Muscle layer of colon (tissue), 2 donors: ENCODE measurements at regions not wholly inside any gene's neighbourhood (a gene's known extent, or its start where the extent isn't known, plus 50 kb on each side); places are given as distances from the start of the nearest gene placed in this dataset.

Source experiments
- H3K27ac ChIP-seq: one replicate; pipeline ENCODE4 v1.7.0; 2013; ENCODE audit warnings: low read depth, mild to moderate bottlenecking, low read length, moderate library complexity
- H3K27me3 ChIP-seq, 2 donors: one replicate each; pipeline ENCODE4 v1.7.0; 2013; ENCODE audit warnings: low read length in 2 of 2, mild to moderate bottlenecking in 2 of 2; ENCODE audit not compliant: insufficient read depth in 2 of 2, control insufficient read depth in 1 of 2
- H3K36me3 ChIP-seq: one replicate; pipeline ENCODE4 v1.7.0; 2013; ENCODE audit warnings: mild to moderate bottlenecking, low read length; ENCODE audit not compliant: insufficient read depth
- H3K4me1 ChIP-seq: one replicate; pipeline ENCODE4 v1.7.0; 2013; ENCODE audit warnings: mild to moderate bottlenecking, low read length; ENCODE audit not compliant: insufficient read depth
- H3K4me3 ChIP-seq, 2 donors: one replicate each; pipeline ENCODE4 v1.7.0; 2013; ENCODE audit warnings: low read length in 2 of 2, low read depth in 1 of 2, mild to moderate bottlenecking in 1 of 2, moderate library complexity in 1 of 2
- H3K9ac ChIP-seq: one replicate; pipeline ENCODE4 v1.7.0; 2013; ENCODE audit warnings: low read length
- H3K9me3 ChIP-seq: one replicate; pipeline ENCODE4 v1.7.0; 2013; ENCODE audit warnings: mild to moderate bottlenecking, low read length
- donor health status: abdominal sarcoma.
- donor health status: Adenocarcinoma of cecum.

DNA sequence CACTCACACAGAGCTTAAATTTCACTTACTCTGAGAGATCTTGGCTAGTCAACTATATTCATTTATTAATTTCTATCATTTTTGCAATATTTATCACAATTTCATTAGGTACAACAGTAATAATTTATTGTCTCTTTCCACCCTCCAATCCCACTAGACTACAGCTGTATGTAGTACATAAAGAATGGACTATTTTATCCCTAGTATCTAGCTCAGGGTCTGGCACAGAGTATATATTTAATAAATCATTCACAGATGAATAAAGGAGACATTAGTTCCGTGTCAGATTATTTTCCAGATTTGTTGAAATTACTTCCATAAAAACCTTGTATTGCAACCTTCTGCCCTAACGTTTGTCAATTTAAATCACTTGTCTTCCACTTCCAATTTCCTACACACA lies 1781.1 kb upstream of the SEL1L start:
- no peaks in the 10 kb centered on the region for H3K9me3 ChIP-seq
- no peak overlapping the region for H3K4me3 ChIP-seq
- no peaks in the 10 kb centered on the region for H3K27me3 ChIP-seq
- H3K9ac ChIP-seq: no peak overlapping the region
- H3K4me1 ChIP-seq: no peaks in the 10 kb centered on the region
- H3K27ac ChIP-seq: no peak overlapping the region
- H3K36me3 ChIP-seq: no peaks in the 10 kb centered on the region

DNA sequence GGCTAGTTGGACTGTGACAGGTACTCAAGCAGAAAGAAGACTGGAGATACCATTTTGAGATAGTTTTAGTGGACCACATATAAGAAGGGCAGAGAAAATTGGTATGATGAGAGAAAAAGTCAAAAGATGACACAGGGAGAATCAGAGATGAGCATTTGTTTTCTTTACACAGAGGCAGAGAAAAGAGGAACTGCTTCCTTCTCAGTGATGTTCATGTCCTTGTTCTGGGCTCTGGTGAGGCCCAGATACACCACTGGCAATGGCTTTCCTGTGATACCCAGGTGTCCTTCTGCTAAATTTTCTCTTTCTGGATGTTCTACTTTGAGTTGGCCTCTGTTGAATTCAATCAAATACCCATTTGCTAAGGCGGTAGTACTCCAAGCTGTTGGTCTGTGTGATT lies 1782.7 kb upstream of the SEL1L start:
- Histone ChIP-seq H3K4me3 (no peak overlapping the region), H3K36me3 (no peaks in the 10 kb centered on the region), H3K9ac (no peak overlapping the region), H3K4me1 (no peaks in the 10 kb centered on the region), H3K9me3 (no peaks in the 10 kb centered on the region), H3K27ac (no peak overlapping the region), H3K27me3 (no peaks in the 10 kb centered on the region)

DNA sequence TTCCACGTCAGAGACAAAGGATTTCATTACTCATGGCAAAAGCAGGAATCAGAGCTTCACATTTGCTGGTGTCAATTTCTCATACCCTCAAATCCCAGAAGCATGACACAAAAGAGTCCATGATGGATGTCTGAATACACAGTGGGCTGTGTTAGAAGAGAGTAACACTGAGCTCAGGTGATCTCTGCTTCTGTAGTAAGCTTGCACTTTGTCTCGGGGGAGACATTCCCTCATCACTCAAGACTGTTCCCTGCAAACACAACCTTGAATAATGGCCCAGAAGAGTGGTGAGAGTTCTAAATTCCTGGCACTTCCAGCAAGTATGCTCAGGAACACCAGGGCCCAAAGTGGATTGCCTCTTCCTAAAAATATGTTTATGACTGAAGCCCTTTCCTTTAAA lies 1787.2 kb upstream of the SEL1L start:
- Histone ChIP-seq H3K9ac (no peak overlapping the region), H3K4me1 (no peaks in the 10 kb centered on the region), H3K36me3 (no peaks in the 10 kb centered on the region), H3K9me3 (no peaks in the 10 kb centered on the region), H3K4me3 (no peak overlapping the region), H3K27me3 (no peaks in the 10 kb centered on the region), H3K27ac (no peak overlapping the region)

DNA sequence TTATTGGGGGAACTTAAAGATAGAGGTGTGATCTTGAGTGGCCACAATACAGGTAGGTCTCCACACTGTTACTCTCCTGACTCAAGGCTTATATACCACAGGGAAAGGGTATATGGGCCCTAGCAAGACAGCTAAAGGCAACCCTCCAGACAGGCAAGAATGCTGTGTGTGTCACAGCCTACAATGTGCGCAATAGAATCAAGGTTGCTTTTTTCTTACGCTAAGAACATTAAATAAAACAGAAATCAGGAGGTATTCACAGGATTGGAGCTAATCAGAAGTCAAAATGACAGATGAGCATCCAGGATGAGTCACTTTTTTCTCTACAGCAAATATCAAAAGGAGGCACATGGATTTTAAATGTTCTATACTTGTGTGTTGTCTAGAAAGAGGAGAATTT lies 1797.9 kb upstream of the SEL1L start:
- H3K9ac ChIP-seq: no peak overlapping the region
- no peak overlapping the region for H3K27ac ChIP-seq
- H3K27me3 ChIP-seq: no peaks in the 10 kb centered on the region
- no peaks in the 10 kb centered on the region for H3K9me3 ChIP-seq
- H3K4me3 ChIP-seq: no peak overlapping the region
- no peaks in the 10 kb centered on the region for H3K4me1 ChIP-seq
- H3K36me3 ChIP-seq: no peaks in the 10 kb centered on the region

DNA sequence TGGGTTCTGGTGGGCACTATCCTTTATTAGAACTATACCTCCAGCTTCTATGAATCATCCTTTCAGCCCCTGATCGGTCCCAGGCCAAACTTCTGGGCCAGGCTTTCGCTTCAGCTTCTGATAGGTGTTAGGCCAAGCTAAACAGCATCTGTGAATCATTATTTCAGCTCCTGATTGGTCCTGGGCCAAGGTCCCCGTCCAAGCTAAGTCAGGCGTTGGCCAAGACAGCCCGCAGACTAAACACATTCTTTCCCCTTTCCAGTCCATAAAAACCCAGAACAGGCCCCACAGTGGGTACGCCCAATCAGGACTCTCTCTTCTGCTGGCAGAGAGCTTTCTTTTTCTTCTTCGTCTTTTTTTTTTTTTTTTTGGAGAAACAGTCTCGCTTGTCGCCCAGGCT lies 1808.9 kb upstream of the SEL1L start:
- no peak overlapping the region for H3K9ac ChIP-seq
- H3K27ac ChIP-seq: no peak overlapping the region
- H3K4me3 ChIP-seq: no peak overlapping the region
- H3K36me3 ChIP-seq: no peaks in the 10 kb centered on the region
- H3K9me3 ChIP-seq: no peaks in the 10 kb centered on the region
- H3K4me1 ChIP-seq: no peaks in the 10 kb centered on the region
- no peaks in the 10 kb centered on the region for H3K27me3 ChIP-seq

DNA sequence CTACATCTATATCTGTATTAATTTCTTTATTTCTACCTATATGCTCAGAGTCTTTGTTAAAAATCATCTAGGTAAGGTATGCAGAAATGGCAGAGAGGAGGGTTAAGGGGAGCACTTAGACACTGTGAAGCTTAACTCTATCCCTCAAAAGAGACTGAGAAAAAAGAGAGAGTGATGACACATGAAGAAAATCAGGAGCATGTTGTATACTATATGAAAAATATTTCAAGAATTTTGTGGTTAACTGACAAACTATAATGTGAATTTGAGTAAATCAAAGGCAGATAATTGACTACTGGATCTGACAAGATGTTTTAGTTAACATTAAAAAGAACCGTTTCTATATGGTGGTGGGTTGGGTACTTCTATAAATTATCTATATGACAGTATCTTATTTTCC lies 1814.2 kb upstream of the SEL1L start:
- Histone ChIP-seq H3K4me1 (no peaks in the 10 kb centered on the region), H3K4me3 (no peak overlapping the region), H3K27ac (no peak overlapping the region), H3K36me3 (no peaks in the 10 kb centered on the region), H3K9me3 (no peaks in the 10 kb centered on the region), H3K27me3 (no peaks in the 10 kb centered on the region), H3K9ac (no peak overlapping the region)

DNA sequence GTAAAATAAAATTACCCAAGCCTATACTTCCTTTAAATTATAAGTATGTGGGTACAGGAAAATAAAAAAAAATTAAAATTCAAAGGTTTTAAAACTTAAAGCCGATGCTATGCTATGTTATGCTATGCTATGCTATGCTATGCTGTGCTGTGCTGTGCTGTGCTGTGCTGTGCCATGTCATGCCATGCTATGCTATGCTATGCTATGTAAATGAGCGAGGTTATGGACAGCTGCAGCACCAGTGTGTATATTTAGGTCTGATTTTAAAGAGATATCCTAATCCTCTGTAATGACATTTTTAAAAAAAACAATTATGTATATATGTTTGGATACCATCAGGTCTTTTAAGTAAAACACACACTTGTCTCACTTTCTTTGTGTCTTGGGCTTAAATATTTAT lies 1822.0 kb upstream of the SEL1L start:
- H3K9ac ChIP-seq: no peak overlapping the region
- no peak overlapping the region for H3K4me3 ChIP-seq
- H3K27me3 ChIP-seq: no peaks in the 10 kb centered on the region
- no peak overlapping the region for H3K27ac ChIP-seq
- no peaks in the 10 kb centered on the region for H3K36me3 ChIP-seq
- H3K4me1 ChIP-seq: no peaks in the 10 kb centered on the region
- H3K9me3 ChIP-seq: no peaks in the 10 kb centered on the region

DNA sequence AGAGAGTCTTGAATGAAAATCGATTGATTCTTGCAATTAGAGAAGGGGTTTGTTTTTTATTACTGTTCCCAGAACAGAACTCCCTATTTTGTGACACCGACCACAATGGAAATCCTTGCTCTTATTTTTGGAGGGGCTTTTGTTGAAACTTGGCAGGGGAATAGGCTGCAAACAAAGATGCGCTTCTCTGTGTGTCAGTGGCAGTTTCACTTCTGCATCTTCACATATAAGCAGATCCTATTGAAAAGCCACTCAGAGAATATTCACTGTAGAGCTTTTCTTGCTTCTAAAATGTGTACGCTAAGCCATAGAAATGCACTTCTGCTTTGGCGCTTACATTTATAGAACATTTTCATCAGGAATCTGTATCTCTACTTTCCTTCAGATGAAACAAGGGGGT lies 1822.4 kb upstream of the SEL1L start:
- H3K27me3 ChIP-seq: no peaks in the 10 kb centered on the region
- no peaks in the 10 kb centered on the region for H3K9me3 ChIP-seq
- H3K4me1 ChIP-seq: no peaks in the 10 kb centered on the region
- H3K4me3 ChIP-seq: no peak overlapping the region
- H3K36me3 ChIP-seq: no peaks in the 10 kb centered on the region
- no peak overlapping the region for H3K9ac ChIP-seq
- no peak overlapping the region for H3K27ac ChIP-seq

DNA sequence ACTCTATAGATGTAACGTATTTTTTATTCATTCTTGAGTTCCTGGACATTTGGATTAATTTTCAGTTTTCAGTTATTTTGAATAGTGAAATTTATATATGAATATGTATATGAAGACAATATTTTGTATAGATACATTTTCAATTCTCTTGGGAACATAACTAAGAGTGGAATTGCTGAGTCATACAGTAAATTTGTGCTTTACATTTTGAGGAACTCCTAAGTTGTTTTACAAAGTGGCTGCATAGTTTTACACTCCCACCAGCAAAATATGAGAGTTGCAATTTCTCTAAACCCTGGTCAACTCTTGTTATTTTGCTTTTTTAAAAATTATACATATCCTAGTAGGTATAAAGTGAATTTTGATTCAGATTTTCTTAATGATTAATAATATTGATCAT lies 1838.6 kb upstream of the SEL1L start:
- no peaks in the 10 kb centered on the region for H3K9me3 ChIP-seq
- no peaks in the 10 kb centered on the region for H3K36me3 ChIP-seq
- no peak overlapping the region for H3K9ac ChIP-seq
- H3K4me3 ChIP-seq: no peak overlapping the region
- H3K27ac ChIP-seq: no peak overlapping the region
- H3K27me3 ChIP-seq: no peaks in the 10 kb centered on the region
- H3K4me1 ChIP-seq: no peaks in the 10 kb centered on the region

DNA sequence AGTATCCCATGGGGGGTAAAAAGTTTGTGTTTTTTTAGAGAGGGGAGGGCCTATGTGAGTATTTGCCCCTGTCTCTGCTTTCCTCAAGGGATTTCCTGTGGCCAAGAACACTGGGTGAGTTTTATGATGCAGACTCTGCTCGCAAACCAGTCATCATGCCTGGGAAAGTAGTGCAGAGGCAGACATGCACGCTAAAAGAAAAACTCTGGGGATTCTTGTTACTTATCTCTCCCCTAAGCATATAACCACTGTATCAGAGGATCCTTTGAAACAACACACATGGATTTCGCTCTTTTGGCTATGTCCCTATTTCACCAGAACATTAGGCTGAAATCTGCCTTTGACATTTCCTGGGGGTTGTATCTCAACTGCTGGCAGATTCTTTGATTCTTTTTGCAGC lies 1845.8 kb upstream of the SEL1L start:
- Histone ChIP-seq H3K36me3 (no peaks in the 10 kb centered on the region), H3K27ac (no peak overlapping the region), H3K9me3 (no peaks in the 10 kb centered on the region), H3K4me3 (no peak overlapping the region), H3K9ac (no peak overlapping the region), H3K27me3 (no peaks in the 10 kb centered on the region), H3K4me1 (no peaks in the 10 kb centered on the region)

DNA sequence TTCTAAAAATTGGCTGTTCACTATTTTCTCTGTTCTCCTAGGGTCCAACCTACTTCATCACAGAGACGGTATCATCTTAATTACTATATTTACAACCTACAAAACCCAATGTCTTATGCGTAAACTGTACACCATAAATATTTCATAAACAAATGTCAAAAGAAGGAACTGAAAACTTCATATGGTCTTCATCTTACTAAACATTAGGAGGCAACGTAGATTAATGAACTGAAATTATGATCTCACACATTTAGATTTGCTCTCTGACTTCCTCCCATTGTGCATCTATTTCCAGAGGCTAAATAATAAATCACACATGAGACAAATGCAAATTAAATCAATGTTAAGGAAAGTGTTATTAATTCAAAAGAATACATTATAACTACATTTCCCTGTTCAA lies 1850.6 kb upstream of the SEL1L start:
- Histone ChIP-seq H3K4me1 (no peaks in the 10 kb centered on the region), H3K4me3 (no peak overlapping the region), H3K9ac (no peak overlapping the region), H3K27ac (no peak overlapping the region), H3K36me3 (no peaks in the 10 kb centered on the region), H3K9me3 (no peaks in the 10 kb centered on the region), H3K27me3 (no peaks in the 10 kb centered on the region)

DNA sequence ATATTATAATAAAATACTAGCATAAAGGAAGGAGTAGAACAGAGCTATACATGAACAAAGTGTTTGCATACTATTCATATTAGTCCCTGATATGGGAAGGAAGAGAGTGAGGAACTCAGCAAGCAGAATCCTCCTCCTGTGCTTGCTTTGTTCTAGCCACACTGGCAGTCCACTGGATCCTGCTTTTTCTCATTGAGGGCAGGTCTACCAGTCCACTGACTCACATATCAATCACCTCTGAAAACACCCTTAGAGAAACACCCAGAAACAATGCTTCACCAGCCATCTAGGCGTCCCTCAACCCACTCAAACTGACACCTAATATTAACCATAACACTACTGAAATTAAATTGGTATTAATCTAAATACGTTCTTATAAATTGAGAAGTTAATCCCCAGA lies 1861.7 kb upstream of the SEL1L start:
- no peak overlapping the region for H3K9ac ChIP-seq
- no peak overlapping the region for H3K4me3 ChIP-seq
- no peaks in the 10 kb centered on the region for H3K36me3 ChIP-seq
- no peaks in the 10 kb centered on the region for H3K9me3 ChIP-seq
- H3K27ac ChIP-seq: no peak overlapping the region
- H3K4me1 ChIP-seq: no peaks in the 10 kb centered on the region
- no peaks in the 10 kb centered on the region for H3K27me3 ChIP-seq
